VCaP (cell line): ENCODE measurements at regions not wholly inside any gene's neighbourhood (a gene's known extent, or its start where the extent isn't known, plus 50 kb on each side); places are given as distances from the start of the nearest gene placed in this dataset.

Source experiments
- H3K27ac ChIP-seq: fragments of 450-650 bp; 2 replicates; pipeline ENCODE4 v1.5.1; 2017
- TF ChIP-seq, protein P1 (sequence below): fragments of 450-650 bp; conservative IDR thresholded peaks from 2 replicates; pipeline ENCODE4 v1.5.1; 2017; ENCODE audit warnings: mild to moderate bottlenecking, moderate library complexity

- TF ChIP-seq, protein P1, sequence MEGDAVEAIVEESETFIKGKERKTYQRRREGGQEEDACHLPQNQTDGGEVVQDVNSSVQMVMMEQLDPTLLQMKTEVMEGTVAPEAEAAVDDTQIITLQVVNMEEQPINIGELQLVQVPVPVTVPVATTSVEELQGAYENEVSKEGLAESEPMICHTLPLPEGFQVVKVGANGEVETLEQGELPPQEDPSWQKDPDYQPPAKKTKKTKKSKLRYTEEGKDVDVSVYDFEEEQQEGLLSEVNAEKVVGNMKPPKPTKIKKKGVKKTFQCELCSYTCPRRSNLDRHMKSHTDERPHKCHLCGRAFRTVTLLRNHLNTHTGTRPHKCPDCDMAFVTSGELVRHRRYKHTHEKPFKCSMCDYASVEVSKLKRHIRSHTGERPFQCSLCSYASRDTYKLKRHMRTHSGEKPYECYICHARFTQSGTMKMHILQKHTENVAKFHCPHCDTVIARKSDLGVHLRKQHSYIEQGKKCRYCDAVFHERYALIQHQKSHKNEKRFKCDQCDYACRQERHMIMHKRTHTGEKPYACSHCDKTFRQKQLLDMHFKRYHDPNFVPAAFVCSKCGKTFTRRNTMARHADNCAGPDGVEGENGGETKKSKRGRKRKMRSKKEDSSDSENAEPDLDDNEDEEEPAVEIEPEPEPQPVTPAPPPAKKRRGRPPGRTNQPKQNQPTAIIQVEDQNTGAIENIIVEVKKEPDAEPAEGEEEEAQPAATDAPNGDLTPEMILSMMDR: no peak
- H3K27ac ChIP-seq: no peak overlapping the region
These were observed 220.4 kb upstream of the IZUMO3 start for GRCh38 chr9:24766081-24766480.

DNA sequence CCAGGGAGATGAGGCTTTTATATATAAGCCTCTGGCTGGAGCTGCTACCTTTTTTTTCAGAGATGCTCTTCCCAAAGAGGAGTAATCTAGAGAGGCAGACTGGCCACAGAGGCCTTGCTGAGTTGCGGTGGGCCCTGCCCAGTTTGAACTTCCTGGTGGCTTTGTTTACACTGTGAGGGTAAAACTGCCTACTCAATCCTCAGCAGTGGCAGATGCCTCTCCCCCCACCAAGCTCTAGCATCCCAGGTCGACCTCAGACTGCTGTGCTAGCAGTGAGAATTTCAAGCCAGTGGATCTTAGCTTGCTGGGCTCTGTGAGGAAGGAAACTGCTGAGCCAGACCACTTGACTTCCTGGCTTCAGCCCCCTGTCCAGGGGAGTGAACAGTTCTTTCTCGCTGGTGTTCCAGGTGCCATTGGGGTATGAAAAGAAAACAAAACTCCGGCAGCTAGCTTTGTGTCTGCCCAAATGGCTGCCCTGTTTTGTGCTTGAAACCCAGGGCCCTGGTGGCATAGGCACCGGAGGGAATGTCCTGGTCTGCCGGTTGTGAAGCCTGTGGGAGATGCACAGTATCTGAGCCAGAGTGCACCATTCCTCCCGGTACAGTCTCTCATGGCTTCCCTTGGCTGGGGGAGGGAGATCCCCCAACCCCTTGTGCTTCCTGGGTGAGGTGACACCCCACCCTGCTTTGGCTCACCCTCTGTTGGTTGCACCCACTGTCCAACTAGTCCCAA, 219.5 kb upstream of the IZUMO3 start:
- TF ChIP-seq, protein P1: no peak

DNA sequence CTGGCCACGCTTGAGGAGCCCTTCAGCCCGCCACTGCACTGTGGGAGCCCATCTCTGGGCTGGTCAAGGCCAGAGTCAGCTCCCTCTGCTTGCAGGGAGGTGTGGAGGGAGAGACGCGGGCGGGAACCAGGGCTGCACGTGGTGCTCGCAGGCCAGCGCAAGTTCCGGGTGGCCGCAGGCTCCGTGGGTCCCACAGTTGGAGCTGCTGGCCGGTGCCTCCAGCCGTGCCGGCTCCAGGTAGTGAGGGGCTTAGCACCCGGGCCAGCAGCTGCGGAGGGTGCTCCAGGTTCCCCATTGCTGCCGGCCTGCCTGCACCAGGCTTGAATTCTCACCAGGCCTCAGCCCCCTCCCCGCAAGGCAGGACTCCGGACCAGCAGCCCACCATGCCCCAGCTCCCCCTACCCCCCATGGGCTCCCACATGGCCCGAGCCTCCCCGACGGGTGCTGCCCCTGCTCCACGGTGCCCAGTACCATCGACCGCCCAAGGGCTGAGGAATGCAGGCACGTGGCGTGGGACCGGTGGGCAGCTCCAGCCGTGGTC, 192.8 kb upstream of the IZUMO3 start:
- TF ChIP-seq, protein P1: no peak
- H3K27ac ChIP-seq: no peak overlapping the region

More for the DNA sequence above, 219.5 kb upstream of the IZUMO3 start:
- no peak overlapping the region for H3K27ac ChIP-seq

GRCh38 chr9:24731754-24732153, 186.1 kb upstream of the IZUMO3 start:
- TF ChIP-seq, protein P1: no peak

DNA sequence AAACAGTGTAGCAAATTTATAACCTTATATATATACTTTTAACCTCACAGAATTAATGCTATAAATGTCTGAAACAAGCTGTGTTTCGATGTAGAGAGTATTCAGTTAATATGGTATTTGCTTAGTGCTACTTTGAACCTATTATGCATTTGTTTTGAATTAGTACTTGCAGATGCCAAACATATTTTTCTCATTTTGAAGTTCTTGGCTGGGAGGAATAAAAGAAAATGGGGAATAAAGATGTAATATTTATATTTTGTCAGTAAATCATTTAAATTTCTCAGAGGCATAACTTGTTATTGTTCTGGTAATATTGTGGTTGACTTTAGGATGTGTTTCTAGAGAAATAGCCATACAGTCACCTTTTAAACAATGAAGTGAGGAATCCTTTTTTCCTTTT, 175.9 kb upstream of the IZUMO3 start:
- no peak overlapping the region for H3K27ac ChIP-seq
- TF ChIP-seq, protein P1: no peak

More at GRCh38 chr9:24731754-24732153, 186.1 kb upstream of the IZUMO3 start:
- no peak overlapping the region for H3K27ac ChIP-seq

DNA sequence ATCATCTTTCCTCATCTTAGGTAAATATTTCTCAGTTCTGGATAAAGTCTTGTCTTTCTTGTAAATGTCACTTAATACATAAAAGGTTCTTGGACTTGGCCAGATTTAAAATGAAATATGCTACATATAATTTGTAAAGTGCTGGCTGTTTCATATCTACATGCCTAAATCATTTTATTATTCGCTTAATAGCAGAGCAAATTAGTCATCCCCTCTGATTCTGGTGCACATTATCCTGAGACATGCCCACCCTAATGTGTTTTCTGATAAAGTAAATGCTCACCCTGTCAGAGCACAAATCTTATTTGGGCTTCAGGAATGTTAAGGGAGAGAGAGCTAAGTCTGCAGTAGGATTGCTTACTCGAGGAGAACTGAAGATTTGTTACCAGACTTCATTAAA, 166.5 kb upstream of the IZUMO3 start:
- peak overlapping the region; percentile 77 for H3K27ac ChIP-seq
- TF ChIP-seq, protein P1: no peak

GRCh38 chr9:24708814-24709213, 163.1 kb upstream of the IZUMO3 start:
- H3K27ac ChIP-seq: no peak overlapping the region
- TF ChIP-seq, protein P1: no peak
